HG02943 (cell line): ENCODE measurements at regions not wholly inside any gene's neighbourhood (a gene's known extent, or its start where the extent isn't known, plus 50 kb on each side); places are given as distances from the start of the nearest gene placed in this dataset.
A peak's percentile ranks its signal among the peaks of the same experiment; 100 is the strongest.

ENCODE experiments used
- ATAC-seq: cut with Tn5 transposase; IDR thresholded peaks from one replicate; pipeline ENCODE4 v1.9.1; 2021; ENCODE audit warnings: mild to moderate bottlenecking, low read depth, moderate library complexity; ENCODE audit not compliant: unreplicated experiment

GRCh38 chr14:39755269-39755878 lies 323.1 kb upstream of the FBXO33 start:
- peak; percentile 92 for ATAC-seq

GRCh38 chr14:39740454-39740853 lies 308.2 kb upstream of the FBXO33 start:
- ATAC-seq, result no peak

GRCh38 chr14:39739796-39740195 lies 307.6 kb upstream of the FBXO33 start:
- no peak for ATAC-seq

GRCh38 chr14:39734306-39734705 lies 302.1 kb upstream of the FBXO33 start:
- ATAC-seq, result no peak

DNA sequence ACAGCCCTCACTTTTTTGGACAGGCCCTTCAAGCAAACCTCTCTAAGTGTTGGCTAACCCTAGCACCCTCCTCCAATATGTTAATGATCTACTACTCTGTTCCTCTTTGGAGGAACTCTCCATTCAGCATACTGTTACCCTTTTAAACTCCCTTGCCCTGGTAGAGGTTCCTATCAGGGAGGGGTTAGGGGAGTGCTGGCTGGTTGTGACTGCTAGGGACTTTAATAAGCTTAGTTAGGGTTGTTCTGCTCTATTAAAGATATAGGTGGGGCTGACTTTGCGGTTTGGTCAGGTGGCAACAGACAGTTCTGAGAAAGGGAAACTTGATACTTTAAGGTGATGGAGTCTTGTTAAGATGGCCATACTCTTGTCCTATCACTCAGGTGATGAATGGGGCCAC lies 301.5 kb upstream of the FBXO33 start:
- ATAC-seq, result no peak

- ATAC-seq, result no peak
These were observed 299.7 kb upstream of the FBXO33 start for GRCh38 chr14:39731912-39732311.

DNA sequence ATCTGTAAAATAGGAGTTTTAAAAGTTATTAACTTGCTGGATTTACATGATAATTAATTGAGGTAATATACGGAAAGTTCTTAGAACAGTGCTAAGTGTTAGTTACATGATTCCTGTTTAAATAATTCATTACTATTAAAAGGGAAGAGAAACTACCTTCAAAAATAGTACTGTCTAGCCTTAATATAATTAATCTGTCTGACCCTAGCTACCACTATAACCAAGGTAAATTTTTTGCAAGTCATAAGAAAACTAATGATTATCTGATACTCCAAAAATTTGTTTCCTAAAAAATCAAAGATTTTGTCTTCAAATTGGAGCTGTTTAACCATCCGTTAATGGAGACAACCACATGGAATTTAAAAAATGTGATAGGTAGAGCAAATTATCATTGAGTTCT lies 294.3 kb upstream of the FBXO33 start:
- ATAC-seq, result no peak

- ATAC-seq, result no peak
These were observed 290.5 kb upstream of the FBXO33 start for GRCh38 chr14:39722547-39723273.

- no peak for ATAC-seq
These were observed 284.8 kb upstream of the FBXO33 start for GRCh38 chr14:39716987-39717570.

GRCh38 chr14:39712293-39712999 lies 280.2 kb upstream of the FBXO33 start:
- ATAC-seq, result no peak

DNA sequence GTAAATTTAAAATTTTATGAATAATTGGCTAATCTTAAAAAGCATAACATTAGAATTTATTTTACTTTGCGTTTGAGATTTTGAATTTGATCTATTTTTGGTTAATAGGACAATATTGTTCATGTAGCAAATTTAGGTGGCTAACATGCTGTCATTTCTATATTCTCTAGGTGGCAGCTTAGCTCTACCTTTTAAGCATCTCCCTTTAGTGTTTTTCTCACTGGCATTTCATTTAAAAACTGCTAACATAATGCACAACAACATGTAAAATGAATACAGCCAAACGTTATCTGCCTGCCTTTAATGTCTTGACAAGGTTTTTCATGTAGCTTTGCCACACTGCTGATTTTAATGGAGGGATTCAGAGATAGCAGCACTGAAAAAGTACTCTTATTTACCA lies 272.4 kb upstream of the FBXO33 start:
- no peak for ATAC-seq

DNA sequence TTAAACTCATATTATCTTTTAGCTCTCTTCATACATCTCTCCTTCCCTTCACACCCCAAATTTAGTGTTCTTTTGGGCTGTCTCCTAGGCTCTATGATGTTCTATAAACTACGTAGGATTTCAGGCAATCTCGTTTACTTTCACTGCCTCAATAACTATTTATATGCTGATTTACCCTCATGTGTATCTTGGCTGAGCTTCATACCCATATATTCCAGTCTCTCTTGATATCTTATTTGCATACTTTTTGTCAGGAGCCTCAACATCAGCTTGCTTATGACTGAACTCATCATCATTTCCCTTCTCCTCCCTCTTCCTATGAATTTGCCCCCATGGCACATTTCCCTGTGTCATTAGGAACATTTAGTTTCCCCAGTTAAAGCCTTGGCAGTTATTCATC lies 262.1 kb upstream of the FBXO33 start:
- no peak for ATAC-seq

GRCh38 chr14:39683691-39684260 lies 251.5 kb upstream of the FBXO33 start:
- ATAC-seq, result no peak

GRCh38 chr14:39682582-39682981 lies 250.3 kb upstream of the FBXO33 start:
- no peak for ATAC-seq

DNA sequence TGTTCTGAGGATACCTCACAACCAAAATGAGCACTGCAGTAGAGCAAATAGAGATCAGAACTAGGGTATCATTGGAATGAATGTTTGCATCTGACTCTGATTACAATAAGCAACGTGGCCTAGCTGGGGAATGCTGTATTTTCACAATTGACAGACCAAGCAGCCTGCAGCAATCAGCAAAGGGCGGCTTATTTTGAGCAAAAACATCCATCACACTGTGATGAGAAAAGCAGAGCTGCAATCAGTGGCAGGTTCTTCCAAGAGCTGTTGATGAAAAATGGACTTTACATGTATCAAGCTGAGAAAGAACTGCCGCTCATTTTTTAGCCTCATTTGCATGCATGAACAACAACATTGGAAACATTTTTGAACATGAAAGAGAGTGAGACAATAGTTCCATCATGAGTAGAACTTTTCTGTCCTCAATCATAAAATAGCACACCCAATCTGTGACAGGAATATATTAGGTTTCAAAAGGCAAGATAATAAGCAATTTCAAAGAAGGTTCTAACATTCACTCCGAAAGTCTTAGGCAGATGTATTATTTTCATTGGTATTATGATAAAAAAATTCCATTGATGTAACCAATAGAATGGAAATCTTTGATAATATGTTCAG lies 249.7 kb upstream of the FBXO33 start:
- ATAC-seq, result no peak

DNA sequence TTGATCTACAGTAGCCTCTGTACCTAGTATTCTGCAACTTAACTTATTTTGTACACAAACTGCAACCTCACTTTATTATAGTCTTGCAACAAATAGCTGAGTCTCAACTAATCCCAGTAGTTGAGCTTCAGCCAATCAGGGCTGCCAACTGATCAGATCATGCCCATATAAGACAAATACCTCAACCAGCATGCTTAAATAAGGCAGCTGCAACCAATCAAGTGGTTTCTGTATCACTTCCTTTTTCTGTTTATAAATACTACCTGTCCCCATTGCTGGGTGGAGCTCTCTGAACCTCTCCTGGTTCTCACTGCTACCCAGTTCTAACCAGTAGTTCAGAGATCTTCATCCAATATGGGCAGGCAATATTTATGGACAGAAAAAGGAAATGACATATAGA lies 248.5 kb upstream of the FBXO33 start:
- ATAC-seq, result no peak

GRCh38 chr14:39673734-39674133 lies 241.5 kb upstream of the FBXO33 start:
- no peak for ATAC-seq

GRCh38 chr14:39673270-39673711 lies 241.1 kb upstream of the FBXO33 start:
- ATAC-seq, result no peak

DNA sequence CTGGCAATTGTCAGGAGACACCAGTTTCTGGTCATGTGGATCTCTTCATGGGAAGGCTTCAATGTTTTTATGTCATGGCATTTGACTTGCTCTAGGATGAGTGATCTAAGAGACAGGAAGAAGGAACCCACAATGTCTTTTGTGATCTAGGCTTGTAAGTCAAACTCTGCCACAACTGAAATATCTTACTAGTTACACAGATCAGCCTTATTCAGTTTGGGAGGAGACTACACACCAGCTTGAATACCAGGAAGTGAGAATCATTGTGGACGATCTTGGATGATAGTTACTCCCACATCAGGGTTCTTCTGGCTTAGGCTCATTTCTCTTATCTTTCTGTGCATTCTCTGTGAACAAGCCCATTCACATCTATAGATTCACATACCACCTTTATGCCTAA lies 236.2 kb upstream of the FBXO33 start:
- no peak for ATAC-seq

DNA sequence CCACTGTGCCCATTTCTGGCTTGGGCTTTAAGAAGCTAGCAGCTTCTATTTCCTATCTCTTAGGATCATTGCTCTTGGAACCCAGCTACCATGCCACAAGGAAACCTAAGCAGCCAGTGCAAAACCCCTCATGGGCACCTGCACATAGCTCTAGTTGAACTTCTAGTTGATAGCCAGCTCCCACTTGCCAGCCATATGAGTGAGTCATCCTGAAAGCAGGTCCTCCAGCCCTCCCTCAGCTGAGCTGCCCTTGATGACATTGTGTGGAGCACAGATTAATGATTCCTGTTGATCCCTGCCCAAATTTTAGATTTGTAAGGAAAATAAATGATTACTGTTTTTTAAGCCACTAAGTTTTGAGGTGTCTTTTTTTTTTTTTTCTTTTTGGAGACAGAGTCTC lies 234.2 kb upstream of the FBXO33 start:
- no peak for ATAC-seq

DNA sequence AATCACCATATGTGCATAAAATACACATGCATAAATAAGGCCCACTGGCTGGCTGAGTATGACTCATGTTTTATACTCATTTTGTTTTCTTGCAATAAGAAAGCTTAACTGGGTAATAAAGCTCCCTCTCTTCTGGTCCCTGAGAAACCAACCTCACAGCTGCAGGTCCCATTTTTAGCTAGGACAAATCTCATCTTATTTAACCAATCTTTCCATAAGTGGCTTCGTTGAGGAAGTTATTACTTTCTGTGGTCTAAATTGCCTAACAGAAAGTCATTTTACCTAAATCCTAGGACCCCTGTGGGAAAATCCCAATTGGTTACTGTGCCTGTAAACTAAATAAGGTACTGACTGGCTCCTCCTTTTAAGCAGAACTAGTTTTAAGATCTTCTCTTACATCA lies 232.8 kb upstream of the FBXO33 start:
- no peak for ATAC-seq
